ENCODE measurements at regions not wholly inside any gene's neighbourhood (a gene's known extent, or its start where the extent isn't known, plus 50 kb on each side); places are given as distances from the start of the nearest gene placed in this dataset.
"Not testable (repeated sequence)": the region's sequence is repeated elsewhere in the genome, so short reads cannot be mapped to it uniquely, and the experiment has no call there.

DNA sequence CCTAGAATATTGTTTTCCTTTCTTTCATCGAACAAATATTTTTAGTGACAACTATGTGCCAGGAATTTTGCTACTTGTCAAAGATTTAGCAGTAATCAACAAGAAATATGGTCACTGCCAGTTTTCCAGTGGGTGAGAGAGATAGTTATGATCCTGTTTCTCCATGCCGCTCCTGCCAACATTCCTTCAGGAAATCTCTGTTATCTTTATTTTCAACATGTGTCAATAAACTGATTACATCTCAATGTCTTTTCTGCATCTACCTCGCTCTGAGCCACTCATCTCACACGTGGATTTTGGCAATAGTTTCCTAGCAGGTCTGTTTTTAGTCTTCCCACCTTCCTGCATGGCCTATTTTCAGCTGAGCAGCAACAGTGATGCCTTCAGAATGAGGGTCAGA is 650.0 kb upstream of the STXBP6 start:
- Histone ChIP-seq H3K4me3 (replicated peaks; ENCODE audit: low read depth, low read length) (no peak overlapping the region), H3K36me3 (ENCODE audit: control insufficient read depth, insufficient read depth, low read length) (no peaks in the 10 kb centered on the region), H3K27me3 (replicated peaks; ENCODE audit: control insufficient read depth, insufficient read depth, low read length) (no peaks in the 10 kb centered on the region)
- DNase-seq (ENCODE audit: extremely low read depth, insufficient read length): no peak
- TF ChIP-seq, protein P1, sequence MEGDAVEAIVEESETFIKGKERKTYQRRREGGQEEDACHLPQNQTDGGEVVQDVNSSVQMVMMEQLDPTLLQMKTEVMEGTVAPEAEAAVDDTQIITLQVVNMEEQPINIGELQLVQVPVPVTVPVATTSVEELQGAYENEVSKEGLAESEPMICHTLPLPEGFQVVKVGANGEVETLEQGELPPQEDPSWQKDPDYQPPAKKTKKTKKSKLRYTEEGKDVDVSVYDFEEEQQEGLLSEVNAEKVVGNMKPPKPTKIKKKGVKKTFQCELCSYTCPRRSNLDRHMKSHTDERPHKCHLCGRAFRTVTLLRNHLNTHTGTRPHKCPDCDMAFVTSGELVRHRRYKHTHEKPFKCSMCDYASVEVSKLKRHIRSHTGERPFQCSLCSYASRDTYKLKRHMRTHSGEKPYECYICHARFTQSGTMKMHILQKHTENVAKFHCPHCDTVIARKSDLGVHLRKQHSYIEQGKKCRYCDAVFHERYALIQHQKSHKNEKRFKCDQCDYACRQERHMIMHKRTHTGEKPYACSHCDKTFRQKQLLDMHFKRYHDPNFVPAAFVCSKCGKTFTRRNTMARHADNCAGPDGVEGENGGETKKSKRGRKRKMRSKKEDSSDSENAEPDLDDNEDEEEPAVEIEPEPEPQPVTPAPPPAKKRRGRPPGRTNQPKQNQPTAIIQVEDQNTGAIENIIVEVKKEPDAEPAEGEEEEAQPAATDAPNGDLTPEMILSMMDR (IDR thresholded peaks at IDR 0.05; ENCODE audit: insufficient read depth, low read length, poor library complexity, severe bottlenecking): no peak

DNA sequence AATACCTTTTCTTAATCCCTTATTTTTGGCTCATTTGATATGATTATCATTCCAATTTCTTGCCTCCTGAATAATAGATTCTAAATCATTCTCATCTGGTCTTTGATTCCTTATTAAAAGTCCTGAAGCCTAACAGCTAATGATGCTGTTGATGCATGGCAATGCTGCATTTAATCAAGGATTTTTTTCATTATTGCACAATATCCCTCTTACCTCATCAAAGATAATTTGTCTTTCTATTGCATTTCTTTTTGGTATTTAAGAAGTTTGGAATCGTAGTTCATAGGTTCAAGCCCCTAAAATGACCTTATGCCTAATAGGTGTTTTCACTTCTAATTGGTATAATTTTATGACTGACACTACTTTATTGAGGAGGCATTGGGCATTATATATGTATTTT is 648.2 kb upstream of the STXBP6 start:
- Histone ChIP-seq H3K27me3 (replicated peaks; ENCODE audit: control insufficient read depth, insufficient read depth, low read length) (no peaks in the 10 kb centered on the region), H3K36me3 (ENCODE audit: control insufficient read depth, insufficient read depth, low read length) (no peaks in the 10 kb centered on the region), H3K4me3 (replicated peaks; ENCODE audit: low read depth, low read length) (no peak overlapping the region)
- TF ChIP-seq, protein P1 (IDR thresholded peaks at IDR 0.05; ENCODE audit: insufficient read depth, low read length, poor library complexity, severe bottlenecking): no peak
- no peak for DNase-seq (ENCODE audit: extremely low read depth, insufficient read length)

GRCh38 chr14:25696176-25696575 is 646.2 kb upstream of the STXBP6 start:
- Histone ChIP-seq H3K27me3 (replicated peaks; ENCODE audit: control insufficient read depth, insufficient read depth, low read length) (no peaks in the 10 kb centered on the region), H3K4me3 (replicated peaks; ENCODE audit: low read depth, low read length) (no peak overlapping the region), H3K36me3 (ENCODE audit: control insufficient read depth, insufficient read depth, low read length) (no peaks in the 10 kb centered on the region)
- TF ChIP-seq, protein P1 (IDR thresholded peaks at IDR 0.05; ENCODE audit: insufficient read depth, low read length, poor library complexity, severe bottlenecking): no peak
- no peak for DNase-seq (ENCODE audit: extremely low read depth, insufficient read length)

GRCh38 chr14:25685004-25685403 is 635.1 kb upstream of the STXBP6 start:
- Histone ChIP-seq H3K4me3 (replicated peaks; ENCODE audit: low read depth, low read length) (no peak overlapping the region), H3K27me3 (replicated peaks; ENCODE audit: control insufficient read depth, insufficient read depth, low read length) (no peaks in the 10 kb centered on the region), H3K36me3 (ENCODE audit: control insufficient read depth, insufficient read depth, low read length) (no peaks in the 10 kb centered on the region)
- no peak for DNase-seq (ENCODE audit: extremely low read depth, insufficient read length)
- TF ChIP-seq, protein P1 (IDR thresholded peaks at IDR 0.05; ENCODE audit: insufficient read depth, low read length, poor library complexity, severe bottlenecking): no peak

DNA sequence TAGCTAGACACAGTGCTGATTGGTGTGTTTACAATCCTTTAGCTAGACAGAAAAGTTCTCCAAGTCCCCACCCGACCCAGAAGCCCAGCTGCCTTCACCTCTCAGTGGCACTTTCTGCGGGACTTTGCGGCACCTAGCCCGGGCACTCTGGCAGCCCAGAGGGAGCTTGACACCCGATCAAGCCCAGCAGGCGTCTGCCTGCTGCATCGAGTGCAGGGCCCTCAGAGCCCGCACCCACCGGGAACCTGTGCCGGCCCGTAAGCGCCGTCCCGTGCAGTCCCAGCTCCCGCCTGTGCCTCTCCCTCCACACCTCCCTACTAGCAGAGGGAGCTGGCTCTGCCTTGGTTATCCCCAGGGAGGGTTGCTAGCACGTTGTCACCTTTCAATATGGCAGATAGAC is 631.0 kb upstream of the STXBP6 start:
- no peak overlapping the region for H3K4me3 ChIP-seq (replicated peaks; ENCODE audit: low read depth, low read length)
- H3K27me3 ChIP-seq (replicated peaks; ENCODE audit: control insufficient read depth, insufficient read depth, low read length): no peaks in the 10 kb centered on the region
- H3K36me3 ChIP-seq (ENCODE audit: control insufficient read depth, insufficient read depth, low read length): no peaks in the 10 kb centered on the region
- no peak for DNase-seq (ENCODE audit: extremely low read depth, insufficient read length)
- TF ChIP-seq, protein P1 (IDR thresholded peaks at IDR 0.05; ENCODE audit: insufficient read depth, low read length, poor library complexity, severe bottlenecking): no peak

DNA sequence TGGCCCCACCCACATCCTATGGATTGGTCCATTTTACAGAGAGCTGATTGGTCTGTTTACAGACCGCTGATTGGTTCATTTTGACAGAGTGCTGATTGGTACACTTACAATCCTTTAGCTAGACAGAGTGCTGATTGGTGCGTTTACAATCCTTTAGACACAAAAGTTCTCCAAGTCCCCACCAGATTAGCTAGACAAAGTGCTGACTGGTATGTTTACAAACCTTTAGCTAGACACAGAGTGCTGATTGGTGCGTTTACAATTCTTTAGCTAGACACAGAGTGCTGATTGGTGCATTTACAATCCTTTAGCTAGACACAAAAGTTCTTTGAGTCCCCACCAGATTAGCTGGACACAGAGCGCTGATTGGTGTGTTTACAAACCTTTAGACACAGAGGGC is 630.6 kb upstream of the STXBP6 start:
- H3K36me3 ChIP-seq (ENCODE audit: control insufficient read depth, insufficient read depth, low read length); H3K4me3 ChIP-seq (replicated peaks; ENCODE audit: low read depth, low read length); H3K27me3 ChIP-seq (replicated peaks; ENCODE audit: control insufficient read depth, insufficient read depth, low read length); DNase-seq (ENCODE audit: extremely low read depth, insufficient read length): not testable (repeated sequence)

Measured in GM06990 (cell line).